Ovary (tissue), 7 donors: ENCODE measurements at regions not wholly inside any gene's neighbourhood (a gene's known extent, or its start where the extent isn't known, plus 50 kb on each side); places are given as distances from the start of the nearest gene placed in this dataset.

Experiments used
- DNase-seq, 5 donors: peaks; one replicate each; pipeline ENCODE4 v3.0.0-alpha.2; 2019 to 2020
- H3K27ac ChIP-seq, 2 donors: fragments of 200-600 bp; one replicate each; pipeline versions ENCODE4 v1.5.1 to v1.8.0; 2019 to 2022
- H3K27me3 ChIP-seq: fragments of 200-600 bp; one replicate; pipeline ENCODE4 v1.8.0; 2022
- H3K36me3 ChIP-seq: fragments of 200-600 bp; sonication (generic); one replicate; pipeline ENCODE4 v1.5.1; 2019
- H3K4me1 ChIP-seq: one replicate; pipeline ENCODE4 v1.8.1; 2013; ENCODE audit warnings: mild to moderate bottlenecking, moderate library complexity; ENCODE audit not compliant: insufficient read depth
- H3K4me3 ChIP-seq: fragments of 200-600 bp; sonication (generic); one replicate; pipeline ENCODE4 v1.5.1; 2017
- H3K9me3 ChIP-seq, 2 donors: fragments of 200-600 bp in 1 of 2; sonication (generic) in 1 of 2; one replicate each; pipeline versions ENCODE4 v1.5.1 to v1.8.1; 2013 to 2019; ENCODE audit warnings: mild to moderate bottlenecking in 1 of 2, moderate library complexity in 1 of 2
- CTCF ChIP-seq, 3 donors: fragments of 450-650 bp in 2 of 3; fragments of 200-600 bp in 1 of 3; IDR thresholded peaks; one replicate each; pipeline versions ENCODE4 v1.5.1 to v1.8.0; 2016 to 2022; ENCODE audit warnings: antibody characterized with exemption in 3 of 3, mild to moderate bottlenecking in 1 of 3
- EP300 ChIP-seq: sonication (generic); formaldehyde crosslinking; IDR thresholded peaks from one replicate; pipeline ENCODE4 v1.6.1; 2017; ENCODE audit warnings: antibody characterized with exemption
- POLR2A ChIP-seq: fragments of 450-650 bp; IDR thresholded peaks from one replicate; pipeline ENCODE4 v1.6.1; 2017; ENCODE audit warnings: antibody characterized with exemption, mild to moderate bottlenecking, moderate library complexity
- WGBS, 3 donors: extraction: QIAGEN DNeasy Blood & Tissue Kit in 1 of 3; methylation state at CpG; one replicate each; pipeline versions ENCODE4 v1.1.5 to v1.1.7; 2013 to 2017; 5-methylcytosine and 5-hydroxymethylcytosine counted together
- intact Hi-C, 4 donors: fragments of 100-400 bp; cut with DNase I; formaldehyde crosslinking; loops; one replicate each; pipeline versions ENCODE4 v1.11.0 to v1.15.1; 2022 to 2023
- donor health status: DM: no; HTN: no; CAD: no; lungs with moderate emphysema.
- donor health status: DM: no; HTN: no; CAD: no.
- donor health status: Bipolar disorder and iron deficiency.
- donor health status: DM: no; HTN: no; CAD: no.
- donor health status: DM: yes; HTN: yes; CAD: no.

GRCh38 chr10:21078410-21079329, 181.6 kb upstream of the NEBL start:
- TF ChIP-seq EP300 (no peak), CTCF (IDR thresholded peaks at IDR 0.05) (peak; percentile 35 to 61 (median 45))
- WGBS, 3 donors, result 51 to 60% (median 53%) methylated on average over 6 of the region's 6 CpGs
- intact Hi-C loops, result loop anchor here in 1 of 4 donors (5.0 kb wide), 1 partner anchor 184 kb away; no protein-coding TSS in a partner anchor
- Histone ChIP-seq H3K9me3 (no peaks in the 10 kb centered on the region), H3K27ac (no peak overlapping the region), H3K4me3 (no peak overlapping the region), H3K4me1 (no peaks in the 10 kb centered on the region), H3K27me3 (no peaks in the 10 kb centered on the region), H3K36me3 (no peaks in the 10 kb centered on the region)
- DNase-seq, result peak; percentile 49 to 73 (median 65)

GRCh38 chr10:21077681-21078080, 180.6 kb upstream of the NEBL start:
- Histone ChIP-seq H3K36me3 (no peaks in the 10 kb centered on the region), H3K27ac (no peak overlapping the region), H3K4me3 (no peak overlapping the region), H3K27me3 (no peaks in the 10 kb centered on the region), H3K9me3 (no peaks in the 10 kb centered on the region), H3K4me1 (no peaks in the 10 kb centered on the region)
- DNase-seq, result no peak
- intact Hi-C loops, result loop anchor here in 1 of 4 donors (5.0 kb wide), 1 partner anchor 185 kb away; no protein-coding TSS in a partner anchor
- WGBS, 3 donors, result 59 to 73% (median 63%) methylated on average over 5 of the region's 5 CpGs
- TF ChIP-seq POLR2A, result no peak
- no peak for TF ChIP-seq CTCF (IDR thresholded peaks at IDR 0.05)
- no peak for TF ChIP-seq EP300

- H3K27ac ChIP-seq, result no peak overlapping the region
- DNase-seq, result no peak
- H3K36me3 ChIP-seq, result no peaks in the 10 kb centered on the region
- H3K4me3 ChIP-seq, result no peak overlapping the region
- no peaks in the 10 kb centered on the region for H3K27me3 ChIP-seq
- 80 to 86% (median 84%) methylated on average over 4 of the region's 4 CpGs for WGBS, 3 donors
- H3K9me3 ChIP-seq, result no peaks in the 10 kb centered on the region
- no peaks in the 10 kb centered on the region for H3K4me1 ChIP-seq
- intact Hi-C loops, result loop anchor here in 1 of 4 donors (5.0 kb wide), 1 partner anchor 186 kb away; no protein-coding TSS in a partner anchor
- TF ChIP-seq EP300, result no peak
- no peak for TF ChIP-seq CTCF (IDR thresholded peaks at IDR 0.05)
- no peak for TF ChIP-seq POLR2A
Observed at GRCh38 chr10:21076381-21076780, 179.3 kb upstream of the NEBL start.

GRCh38 chr10:21075880-21076279, 178.8 kb upstream of the NEBL start:
- H3K9me3 ChIP-seq, result no peaks in the 10 kb centered on the region
- intact Hi-C loops, result loop anchor here in 1 of 4 donors (5.0 kb wide), 1 partner anchor 186 kb away; no protein-coding TSS in a partner anchor
- TF ChIP-seq CTCF (IDR thresholded peaks at IDR 0.05) (no peak), EP300 (no peak), POLR2A (no peak)
- no peak overlapping the region for H3K27ac ChIP-seq
- DNase-seq, result no peak
- 90 to 95% (median 94%) methylated on average over 6 of the region's 6 CpGs for WGBS, 3 donors
- H3K36me3 ChIP-seq, result no peaks in the 10 kb centered on the region
- no peaks in the 10 kb centered on the region for H3K4me1 ChIP-seq
- H3K27me3 ChIP-seq, result no peaks in the 10 kb centered on the region
- H3K4me3 ChIP-seq, result no peak overlapping the region
